K562 (cell line): ENCODE measurements at regions not wholly inside any gene's neighbourhood (a gene's known extent, or its start where the extent isn't known, plus 50 kb on each side); places are given as distances from the start of the nearest gene placed in this dataset.
"Not testable (repeated sequence)": the region's sequence is repeated elsewhere in the genome, so short reads cannot be mapped to it uniquely, and the experiment has no call there.

Experiments used
- ATAC-seq: fragments of 200-7000 bp; cut with Tn5 transposase; 3 replicates; pipeline ENCODE4 v1.9.1; 2020; ENCODE audit warnings: moderate library complexity
- BruUV-seq: library from RNA; stranded (reverse); fragments of 400-500 nt; replicated peaks from 2 replicates; lab custom pipeline; 2021; lab: Mats Ljungman, UMichigan
- CTCF ChIA-PET: fragments of 300-600 bp; formaldehyde crosslinking; extraction: SDS; loops from one replicate; lab custom pipeline; 2021; ENCODE audit warnings: low intra/inter-chr PET ratio; lab: Yijun Ruan, JAX
- POLR2A ChIA-PET: fragments of 300-600, 350-650 bp; sonication (Branson Sonifier 250); formaldehyde crosslinking; extraction: SDS; loops from one replicate; lab custom pipeline; 2021; ENCODE audit warnings: antibody characterized with exemption, inconsistent platforms; lab: Yijun Ruan, JAX
- DNase-seq, 4 experiments: peaks; one replicate each; pipeline versions ENCODE4 v3.0.0 to v3.0.0-alpha.2; 2011 to 2018; ENCODE audit warnings: low spot score in 3 of 4, mixed read lengths in 3 of 4; ENCODE audit errors: extremely low read depth in 1 of 4
- FAIRE-seq: peaks from 2 replicates; lab custom pipeline; 2011; peaks lifted over from hg19 to GRCh38; lab: Jason Lieb, UNC
- H2AFZ ChIP-seq: 2 replicates; pipeline ENCODE4 v1.6.0; 2011; ENCODE audit warnings: low read depth, low read length, control low read depth, inconsistent platforms
- H3K27ac ChIP-seq: fragments of 200-600 bp; 3 replicates; pipeline ENCODE4 v1.8.0; 2011; ENCODE audit warnings: low read depth, mild to moderate bottlenecking, control low read depth, inconsistent platforms, low read length, moderate library complexity, mixed read lengths; ENCODE audit errors: extremely low read depth
- H3K27me3 ChIP-seq, 2 experiments: fragments of 300-600 bp in 1 of 2; 2 replicates in 1 of 2; 3 replicates in 1 of 2; pipeline versions ENCODE4 v1.6.0 to v1.8.0; 2011; ENCODE audit warnings: inconsistent platforms in 2 of 2, low read length in 2 of 2, mild to moderate bottlenecking in 1 of 2, mixed read lengths in 1 of 2, moderate library complexity in 1 of 2; ENCODE audit not compliant: control insufficient read depth in 2 of 2, insufficient read depth in 2 of 2
- H3K36me3 ChIP-seq: fragments of 300-600 bp; 3 replicates; pipeline ENCODE4 v1.8.0; 2011; ENCODE audit warnings: mild to moderate bottlenecking, low read length, inconsistent platforms; ENCODE audit not compliant: control insufficient read depth, insufficient read depth
- H3K4me1 ChIP-seq, 2 experiments: fragments of 200-600 bp in 1 of 2; replicated peaks in 1 of 2; 2 replicates in 1 of 2; 3 replicates in 1 of 2; pipeline versions ENCODE4 v1.5.1 to v1.8.0; 2011; ENCODE audit warnings: inconsistent platforms in 2 of 2, low read length in 2 of 2, mild to moderate bottlenecking in 1 of 2, mixed read lengths in 1 of 2, moderate library complexity in 1 of 2; ENCODE audit not compliant: control insufficient read depth in 2 of 2, insufficient read depth in 2 of 2
- H3K4me2 ChIP-seq: 2 replicates; pipeline ENCODE4 v1.6.1; 2011; ENCODE audit warnings: low read length, control low read depth, inconsistent platforms, mixed read lengths; ENCODE audit not compliant: insufficient read depth
- H3K4me3 ChIP-seq: fragments of 200-600 bp; sonication (generic), shearing (Covaris generic); 2 replicates; pipeline ENCODE4 v1.5.1; 2016; ENCODE audit warnings: control low read depth, inconsistent platforms
- H3K79me2 ChIP-seq: fragments of 200-600 bp; 3 replicates; pipeline ENCODE4 v1.8.0; 2011; ENCODE audit warnings: low read length, inconsistent platforms; ENCODE audit not compliant: control insufficient read depth, insufficient read depth
- H3K9ac ChIP-seq, 2 experiments: 2 replicates each; pipeline versions ENCODE4 v1.6.0 to v1.6.1; 2011; ENCODE audit warnings: low read depth in 2 of 2, low read length in 2 of 2, control low read depth in 1 of 2, inconsistent platforms in 1 of 2, mild to moderate bottlenecking in 1 of 2, mixed read lengths in 1 of 2; ENCODE audit not compliant: insufficient read depth in 1 of 2
- H3K9me1 ChIP-seq: one replicate; pipeline ENCODE4 v1.6.0; 2011; ENCODE audit warnings: inconsistent platforms, mild to moderate bottlenecking, low read length, moderate library complexity; ENCODE audit not compliant: control insufficient read depth, insufficient read depth
- H3K9me3 ChIP-seq: replicated peaks from 2 replicates; pipeline ENCODE4 v1.5.1; 2011; ENCODE audit warnings: low read depth, low read length, inconsistent platforms; ENCODE audit not compliant: control insufficient read depth, insufficient read depth
- H4K20me1 ChIP-seq: replicated peaks from 2 replicates; pipeline ENCODE4 v1.6.1; 2011; ENCODE audit warnings: low read length, inconsistent platforms, mixed read lengths; ENCODE audit not compliant: control insufficient read depth, insufficient read depth
- EP400 ChIP-seq: fragments of 450-650 bp; IDR thresholded peaks from 2 replicates; pipeline ENCODE4 v1.6.1; 2017; ENCODE audit warnings: antibody characterized with exemption, mild to moderate bottlenecking, moderate library complexity
- HNRNPL ChIP-seq: fragments of 200-400 bp; formaldehyde crosslinking; IDR thresholded peaks from 2 replicates; pipeline ENCODE4 v1.6.1; 2017; ENCODE audit warnings: low read depth, mild to moderate bottlenecking, low read length
- ILF3 ChIP-seq: fragments of 450-650 bp; IDR thresholded peaks from 2 replicates; pipeline ENCODE4 v1.6.1; 2018; ENCODE audit warnings: antibody characterized with exemption, mild to moderate bottlenecking, moderate library complexity, borderline replicate concordance
- NFYB ChIP-seq: IDR thresholded peaks from 2 replicates; pipeline ENCODE4 v1.6.1; 2011; ENCODE audit warnings: mild to moderate bottlenecking, moderate library complexity; ENCODE audit not compliant: insufficient read length; ENCODE audit errors: extremely low read depth
- RBM25 ChIP-seq: fragments of 200-400 bp; formaldehyde crosslinking; IDR thresholded peaks from 2 replicates; pipeline ENCODE4 v1.6.1; 2018; ENCODE audit warnings: low read length, low read depth, moderate library complexity; ENCODE audit not compliant: severe bottlenecking
- ZNF146 ChIP-seq: IDR thresholded peaks from one replicate; pipeline ENCODE4 v1.6.1; 2018; ENCODE audit warnings: missing compliant biosample characterization; ENCODE audit not compliant: unreplicated experiment
- WGBS: fragments of 100-300 bp; shearing (Covaris generic); methylation state at CpG from one replicate; pipeline ENCODE4 v1.1.6; 2016; ENCODE audit warnings: low coverage, mixed read lengths; ENCODE audit not compliant: insufficient coverage; ENCODE audit errors: missing lambda C conversion rate; 5-methylcytosine and 5-hydroxymethylcytosine counted together
- in situ Hi-C: fragments of 300-500 bp; cut with MboI; formaldehyde crosslinking; loops from 4 replicates; pipeline ENCODE4 v1.15.0; 2018; ENCODE audit warnings: inconsistent platforms, mixed read lengths
- intact Hi-C: fragments of 100-400 bp; cut with micrococcal nuclease; formaldehyde crosslinking; loops from 2 replicates; pipeline ENCODE4 v1.14.2; 2022

- FAIRE-seq: no peak
- TF ChIP-seq NFYB: no peak
- TF ChIP-seq EP400: no peak
- no peak for TF ChIP-seq ILF3
- TF ChIP-seq HNRNPL: no peak
- no TSS peak for BruUV-seq
- Histone ChIP-seq H3K27ac (no peak overlapping the region), H3K4me2 (no peak overlapping the region), H3K36me3 (no peaks in the 10 kb centered on the region), H3K9me1 (no peaks in the 10 kb centered on the region), H2AFZ (no peak overlapping the region), H3K9me3 (no peaks in the 10 kb centered on the region), H3K9ac (no peak overlapping the region), H3K79me2 (no peaks in the 10 kb centered on the region), H3K4me1 (no peaks in the 10 kb centered on the region), H3K27me3 (peaks cover 8 to 15% of the 10 kb centered on the region in 2 experiments), H4K20me1 (peaks cover 3% of the 10 kb centered on the region; the same call in 1 of the 2 replicates), H3K4me3 (no peak overlapping the region)
- WGBS: 0% methylated on average over 2 of the region's 2 CpGs
- ChIA-PET POLR2A (interaction anchor here (0.6 kb wide), 1 partner anchor 421 kb away, joined by 3 read pairs; no protein-coding TSS in a partner anchor), CTCF (no interaction called here)
- in situ Hi-C loops (no loop called here), intact Hi-C loops (no loop called here)
- no peak for ATAC-seq
- DNase-seq: no peak
These were observed 65.4 kb upstream of the IFFO2 start for GRCh38 chr1:19021845-19022244.

GRCh38 chr1:19019288-19019687, 62.8 kb upstream of the IFFO2 start:
- H3K27ac ChIP-seq, H3K9me1 ChIP-seq, H2AFZ ChIP-seq, BruUV-seq, ATAC-seq, H3K9ac ChIP-seq, H4K20me1 ChIP-seq, intact Hi-C loops, H3K4me1 ChIP-seq, H3K4me3 ChIP-seq, H3K36me3 ChIP-seq, H3K4me2 ChIP-seq, H3K9me3 ChIP-seq, CTCF ChIA-PET, in situ Hi-C loops, DNase-seq, POLR2A ChIA-PET, H3K79me2 ChIP-seq, FAIRE-seq: not testable (repeated sequence)
- H3K27me3 ChIP-seq: peaks cover 29 to 30% of the 10 kb centered on the region in 2 experiments
- 45% methylated on average over 4 of the region's 4 CpGs for WGBS
- TF ChIP-seq ZNF146 (CRISPR knock-in tag) (peak; percentile 96), RBM25 (peak; percentile 17)
